B cell (primary cell): ENCODE measurements at regions not wholly inside any gene's neighbourhood (a gene's known extent, or its start where the extent isn't known, plus 50 kb on each side); places are given as distances from the start of the nearest gene placed in this dataset.

Experiments
- ATAC-seq: fragments of 200-7000 bp; cut with Tn5 transposase; one replicate; pipeline ENCODE4 v1.10.0; 2021; ENCODE audit warnings: low read depth, mild to moderate bottlenecking, moderate number of reproducible peaks, moderate library complexity
- CTCF ChIA-PET: fragments of 350-600 bp; sonication (Branson Sonifier 250); formaldehyde crosslinking; loops from one replicate; lab custom pipeline; 2021; ENCODE audit warnings: antibody characterized with exemption, inconsistent platforms; lab: Charles Lee
- POLR2A ChIA-PET: fragments of 350-600 bp; sonication (Branson Sonifier 250); formaldehyde crosslinking; loops from one replicate; lab custom pipeline; 2021; ENCODE audit warnings: antibody characterized with exemption; lab: Charles Lee
- DNase-seq: peaks from one replicate; pipeline ENCODE4 v3.0.0; 2013
- H2AFZ ChIP-seq: 2 replicates; pipeline ENCODE4 v1.6.1; 2012; ENCODE audit warnings: mild to moderate bottlenecking, low read depth, low read length; ENCODE audit not compliant: insufficient read depth, poor library complexity, severe bottlenecking
- H3K27ac ChIP-seq, 2 donors: 1 replicate in 1 of 2; 2 replicates in 1 of 2; pipeline ENCODE4 v1.5.1; 2012 to 2013; ENCODE audit warnings: low read length in 2 of 2, mild to moderate bottlenecking in 2 of 2, moderate library complexity in 1 of 2
- H3K27me3 ChIP-seq, 4 experiments: fragments of 200-600 bp in 1 of 4; sonication (generic) in 1 of 4; replicated peaks in 1 of 4; 1 replicate in 2 of 4; 2 replicates in 2 of 4; pipeline versions ENCODE4 v1.6.1 to v1.7.0; 2013 to 2016; ENCODE audit warnings: low read length in 3 of 4, mild to moderate bottlenecking in 2 of 4, mixed read lengths in 1 of 4, moderate library complexity in 1 of 4; ENCODE audit not compliant: insufficient read depth in 4 of 4, control insufficient read depth in 3 of 4; ENCODE audit errors: control extremely low read depth in 1 of 4
- H3K36me3 ChIP-seq, 2 experiments: replicated peaks in 1 of 2; 1 replicate in 1 of 2; 2 replicates in 1 of 2; pipeline versions ENCODE4 v1.6.1 to v1.7.1; 2013; ENCODE audit warnings: low read length in 1 of 2; ENCODE audit not compliant: insufficient read depth in 2 of 2, control insufficient read depth in 1 of 2; ENCODE audit errors: control extremely low read depth in 1 of 2, extremely low read depth in 1 of 2
- H3K4me1 ChIP-seq, 2 donors: fragments of 200-600 bp in 1 of 2; sonication (generic) in 1 of 2; 1 replicate in 1 of 2; 2 replicates in 1 of 2; pipeline versions ENCODE4 v1.5.1 to v1.6.1; 2013 to 2017; ENCODE audit warnings: low read length in 2 of 2; ENCODE audit not compliant: control insufficient read depth in 2 of 2, insufficient read depth in 2 of 2
- H3K4me2 ChIP-seq: replicated peaks from 2 replicates; pipeline ENCODE3; 2012; ENCODE audit warnings: mild to moderate bottlenecking, low read depth, low read length; ENCODE audit not compliant: poor library complexity, severe bottlenecking
- H3K4me3 ChIP-seq, 5 experiments: fragments of 200-600 bp in 1 of 5; sonication (generic) in 1 of 5; 1 replicate in 3 of 5; 2 replicates in 2 of 5; pipeline versions ENCODE4 v1.5.1 to v1.7.0; 2011 to 2016; ENCODE audit warnings: low read length in 4 of 5, mild to moderate bottlenecking in 4 of 5, low read depth in 2 of 5, control low read depth in 1 of 5, moderate library complexity in 1 of 5; ENCODE audit not compliant: insufficient read depth in 1 of 5; ENCODE audit errors: control extremely low read depth in 1 of 5, extremely low read depth in 1 of 5
- H3K79me2 ChIP-seq: fragments of 200-600 bp; sonication (generic); one replicate; pipeline ENCODE4 v1.6.0; 2016; ENCODE audit warnings: low read length; ENCODE audit not compliant: control insufficient read depth, insufficient read depth
- H3K9ac ChIP-seq: fragments of 200-600 bp; sonication (generic); 2 replicates; pipeline ENCODE4 v1.6.1; 2017; ENCODE audit warnings: mild to moderate bottlenecking, low read length, moderate library complexity
- H3K9me3 ChIP-seq, 3 donors: one replicate each; pipeline versions ENCODE4 v1.6.1 to v1.7.1; 2013; ENCODE audit warnings: low read length in 2 of 3; ENCODE audit not compliant: control insufficient read depth in 2 of 3, insufficient read depth in 1 of 3; ENCODE audit errors: control extremely low read depth in 1 of 3
- H4K20me1 ChIP-seq: 2 replicates; pipeline ENCODE4 v1.6.0; 2012; ENCODE audit warnings: mild to moderate bottlenecking, low read length; ENCODE audit not compliant: insufficient read depth, control insufficient read depth, poor library complexity, severe bottlenecking
- H3K27ac Mint-ChIP-seq: one replicate; pipeline ENCODE4 v1.8.0; 2021; ENCODE audit warnings: mixed read lengths
- H3K27me3 Mint-ChIP-seq: one replicate; pipeline ENCODE4 v1.8.0; 2021; ENCODE audit warnings: mixed read lengths
- H3K4me1 Mint-ChIP-seq: one replicate; pipeline ENCODE4 v1.8.0; 2021; ENCODE audit warnings: mixed read lengths
- H3K4me3 Mint-ChIP-seq: one replicate; pipeline ENCODE4 v1.8.0; 2021; ENCODE audit warnings: mixed read lengths
- H3K9me3 Mint-ChIP-seq: one replicate; pipeline ENCODE4 v1.8.0; 2022; ENCODE audit warnings: mixed read lengths; ENCODE audit not compliant: insufficient read depth
- CTCF ChIP-seq: fragments of 200-600 bp; IDR thresholded peaks from one replicate; pipeline ENCODE4 v1.8.0; 2022; ENCODE audit warnings: antibody characterized with exemption, mild to moderate bottlenecking
- EZH2 ChIP-seq: IDR thresholded peaks from 2 replicates; pipeline ENCODE4 v1.6.1; 2012; ENCODE audit warnings: borderline replicate concordance, low read depth, mild to moderate bottlenecking, moderate library complexity, low read length; ENCODE audit not compliant: insufficient read depth, poor library complexity, severe bottlenecking
- WGBS: methylation state at CpG from one replicate; pipeline ENCODE4 v1.1.5; 2013; ENCODE audit warnings: missing lambda C conversion rate; ENCODE audit not compliant: insufficient coverage; 5-methylcytosine and 5-hydroxymethylcytosine counted together
- intact Hi-C: fragments of 100-400 bp; cut with micrococcal nuclease; formaldehyde crosslinking; loops from one replicate; pipeline ENCODE4 v1.10.0; 2022

- Histone ChIP-seq H3K79me2 (no peaks in the 10 kb centered on the region), H3K27me3 (no peaks in the 10 kb centered on the region), H3K36me3 (no peaks in the 10 kb centered on the region), H3K4me2 (no peak overlapping the region), H3K9ac (no peak overlapping the region), H3K9me3 (no peaks in the 10 kb centered on the region), H3K4me1 (no peaks in the 10 kb centered on the region), H3K27ac (no peak overlapping the region), H3K4me3 (no peak overlapping the region), H4K20me1 (no peaks in the 10 kb centered on the region), H2AFZ (no peak overlapping the region)
- DNase-seq (no peak), ATAC-seq (no peak)
- Mint-ChIP-seq H3K9me3 (no peaks in the 10 kb centered on the region), H3K4me1 (no peaks in the 10 kb centered on the region), H3K27ac (no peak overlapping the region), H3K4me3 (no peak overlapping the region), H3K27me3 (no peaks in the 10 kb centered on the region)
- WGBS = no CpG with 5 or more reads among the region's 1 CpG
- intact Hi-C loops = no loop called here
- ChIA-PET CTCF (no interaction called here), POLR2A (no interaction called here)
- TF ChIP-seq EZH2 (no peak), CTCF (no peak)
Observed at GRCh38 chr11:92492372-92492771, 267.8 kb downstream of the FAT3 start.

- no peaks in the 10 kb centered on the region for H3K27me3 ChIP-seq
- no peak overlapping the region for H3K4me2 ChIP-seq
- no peak overlapping the region for H2AFZ ChIP-seq
- CTCF ChIA-PET = no interaction called here
- no peaks in the 10 kb centered on the region for H3K9me3 Mint-ChIP-seq
- no peak overlapping the region for H3K27ac ChIP-seq
- no peak overlapping the region for H3K4me3 Mint-ChIP-seq
- H3K36me3 ChIP-seq = no peaks in the 10 kb centered on the region
- H4K20me1 ChIP-seq = no peaks in the 10 kb centered on the region
- H3K27me3 Mint-ChIP-seq = no peaks in the 10 kb centered on the region
- no peaks in the 10 kb centered on the region for H3K4me1 ChIP-seq
- no peak for TF ChIP-seq EZH2
- no peak for TF ChIP-seq CTCF
- no peaks in the 10 kb centered on the region for H3K4me1 Mint-ChIP-seq
- no peak overlapping the region for H3K4me3 ChIP-seq
- intact Hi-C loops = no loop called here
- H3K9ac ChIP-seq = no peak overlapping the region
- H3K79me2 ChIP-seq = no peaks in the 10 kb centered on the region
- no peak for DNase-seq
- 90% methylated on average over 2 of the region's 3 CpGs for WGBS
- ATAC-seq = no peak
- H3K27ac Mint-ChIP-seq = no peak overlapping the region
- no peaks in the 10 kb centered on the region for H3K9me3 ChIP-seq
- POLR2A ChIA-PET = no interaction called here
Observed at GRCh38 chr11:92495107-92495793, 270.6 kb downstream of the FAT3 start.
